Neuron (in vitro differentiated cells): ENCODE measurements at regions not wholly inside any gene's neighbourhood (a gene's known extent, or its start where the extent isn't known, plus 50 kb on each side); places are given as distances from the start of the nearest gene placed in this dataset.

Experiments
- H2AFZ ChIP-seq: one replicate; pipeline ENCODE4 v1.6.1; 2013; ENCODE audit warnings: low read depth, mild to moderate bottlenecking, inconsistent platforms, low read length, moderate library complexity
- H3K27me3 ChIP-seq: one replicate; pipeline ENCODE4 v1.6.1; 2013; ENCODE audit warnings: low read length; ENCODE audit not compliant: insufficient read depth
- H3K36me3 ChIP-seq: one replicate; pipeline ENCODE4 v1.6.1; 2013; ENCODE audit warnings: low read length; ENCODE audit not compliant: insufficient read depth
- H3K4me1 ChIP-seq: one replicate; pipeline ENCODE4 v1.6.1; 2013; ENCODE audit warnings: low read length; ENCODE audit not compliant: insufficient read depth
- H3K4me3 ChIP-seq: 2 replicates; pipeline ENCODE4 v1.5.1; 2013; ENCODE audit warnings: mild to moderate bottlenecking, low read length, moderate library complexity
- H3K9me3 ChIP-seq: one replicate; pipeline ENCODE4 v1.6.1; 2013; ENCODE audit warnings: low read length

- Histone ChIP-seq H3K4me3 (no peak overlapping the region), H3K9me3 (no peaks in the 10 kb centered on the region), H3K4me1 (no peaks in the 10 kb centered on the region), H3K36me3 (no peaks in the 10 kb centered on the region), H2AFZ (no peak overlapping the region), H3K27me3 (no peaks in the 10 kb centered on the region)
Measured at GRCh38 chr11:94697156-94697555, 71.0 kb upstream of the AMOTL1 start.

DNA sequence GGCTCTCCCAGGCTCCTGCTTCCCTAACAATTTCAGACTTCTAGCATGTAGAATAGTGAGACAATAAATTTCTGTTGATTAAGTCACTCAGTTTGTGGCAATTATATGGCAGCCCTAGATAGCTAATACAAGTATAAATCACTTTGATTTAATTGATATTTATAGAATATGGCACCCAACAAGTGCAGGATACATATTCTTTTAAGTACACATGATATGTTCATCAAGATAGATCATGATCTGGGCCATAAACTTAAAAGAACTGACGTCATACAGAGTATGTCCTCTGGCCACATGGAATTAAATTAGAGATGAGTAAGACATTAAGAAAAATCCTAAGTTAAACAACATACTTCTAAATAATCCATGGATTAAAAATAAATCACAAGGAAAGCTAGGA, 67.5 kb upstream of the AMOTL1 start:
- Histone ChIP-seq H3K9me3 (no peaks in the 10 kb centered on the region), H2AFZ (no peak overlapping the region), H3K36me3 (no peaks in the 10 kb centered on the region), H3K4me3 (no peak overlapping the region), H3K27me3 (no peaks in the 10 kb centered on the region), H3K4me1 (peaks cover 5% of the 10 kb centered on the region)

GRCh38 chr11:94702481-94702880, 65.7 kb upstream of the AMOTL1 start:
- Histone ChIP-seq H3K4me1 (peaks cover 9% of the 10 kb centered on the region), H3K4me3 (no peak overlapping the region)

DNA sequence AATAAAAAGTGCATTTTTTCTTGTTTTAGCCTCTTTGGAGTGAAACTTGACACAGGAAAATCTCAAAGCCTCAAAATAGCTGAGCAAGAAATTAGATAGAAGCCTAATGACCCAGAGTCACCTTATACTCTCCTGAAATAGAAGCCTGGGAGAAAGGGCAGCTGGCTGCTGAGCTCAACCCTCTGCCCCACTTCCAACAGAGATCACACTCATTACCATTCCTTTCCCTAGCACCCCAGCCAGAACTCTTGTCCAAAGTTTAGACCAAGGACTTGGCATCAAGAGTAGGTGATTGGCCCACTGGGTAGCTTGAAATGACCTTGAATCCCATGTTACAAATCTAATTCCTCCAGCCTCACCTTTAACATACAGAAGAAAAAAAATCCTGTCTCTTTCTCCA, 62.7 kb upstream of the AMOTL1 start:
- Histone ChIP-seq H3K36me3 (no peaks in the 10 kb centered on the region), H3K27me3 (no peaks in the 10 kb centered on the region), H3K9me3 (no peaks in the 10 kb centered on the region), H3K4me3 (no peak overlapping the region), H3K4me1 (peaks cover 9% of the 10 kb centered on the region), H2AFZ (peak overlapping the region; percentile 26)

More at GRCh38 chr11:94702481-94702880, 65.7 kb upstream of the AMOTL1 start:
- Histone ChIP-seq H3K27me3 (no peaks in the 10 kb centered on the region), H3K36me3 (no peaks in the 10 kb centered on the region), H3K9me3 (no peaks in the 10 kb centered on the region), H2AFZ (no peak overlapping the region)

DNA sequence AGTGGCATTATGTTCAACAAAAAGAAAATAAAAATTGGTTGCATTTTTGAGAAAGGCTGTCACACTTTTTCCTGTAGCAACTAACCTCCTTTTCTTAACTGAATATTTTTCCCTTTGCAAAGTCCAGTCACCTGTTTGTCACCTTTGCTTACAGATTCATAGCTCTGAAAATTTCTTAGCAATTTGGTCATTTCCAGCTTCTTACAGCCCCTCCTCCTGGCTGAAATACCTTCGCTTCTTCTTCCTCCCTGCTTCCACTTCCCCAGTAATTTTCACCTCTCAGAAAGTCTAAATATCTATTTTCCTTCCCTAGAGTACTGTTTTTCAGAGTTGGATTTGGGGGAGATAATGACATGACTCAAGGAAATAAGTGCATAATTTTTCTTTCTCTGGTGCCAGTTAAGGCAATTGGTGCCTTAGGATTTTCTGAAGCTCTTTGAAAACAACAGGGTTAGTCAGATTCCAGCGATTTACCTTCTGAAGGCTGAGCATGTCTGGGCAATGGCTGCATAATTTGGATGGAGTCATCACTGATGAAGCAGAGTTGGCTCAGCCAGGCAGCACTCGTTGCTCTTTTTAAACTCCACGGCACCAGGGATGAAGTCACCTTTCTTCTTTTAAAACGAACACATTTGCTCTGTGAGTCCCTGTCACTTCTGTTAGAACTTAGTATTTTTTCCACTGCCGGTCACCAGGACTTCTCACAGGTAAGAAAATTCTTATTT, 62.1 kb upstream of the AMOTL1 start:
- Histone ChIP-seq H3K27me3 (no peaks in the 10 kb centered on the region), H3K9me3 (no peaks in the 10 kb centered on the region), H2AFZ (peak overlapping the region; percentile 26), H3K36me3 (no peaks in the 10 kb centered on the region), H3K4me1 (peaks cover 9% of the 10 kb centered on the region), H3K4me3 (no peak overlapping the region)

GRCh38 chr11:94708176-94708575, 60.0 kb upstream of the AMOTL1 start:
- H3K4me1 ChIP-seq: peaks cover 9% of the 10 kb centered on the region

DNA sequence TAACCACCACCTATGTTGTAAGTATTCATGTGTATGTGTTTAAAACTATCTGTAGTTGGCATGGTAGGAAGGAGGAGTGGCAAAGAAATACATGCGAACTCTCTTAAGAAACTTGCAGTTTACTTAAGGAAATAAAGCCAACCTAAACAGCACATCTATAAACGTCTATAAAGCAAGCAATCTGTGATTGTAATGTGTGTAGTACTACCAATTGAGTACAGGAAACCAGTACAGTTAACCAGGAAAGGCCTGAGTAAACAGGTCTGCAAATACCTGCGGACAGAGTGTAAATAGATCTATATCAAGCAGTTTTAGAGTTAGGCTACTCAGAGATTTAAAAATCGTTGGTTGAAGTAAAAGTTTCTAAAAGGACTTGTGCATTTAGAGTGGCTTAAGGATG, 59.5 kb upstream of the AMOTL1 start:
- Histone ChIP-seq H3K9me3 (no peaks in the 10 kb centered on the region), H3K4me1 (peaks cover 9% of the 10 kb centered on the region), H2AFZ (no peak overlapping the region), H3K4me3 (no peak overlapping the region), H3K36me3 (no peaks in the 10 kb centered on the region), H3K27me3 (no peaks in the 10 kb centered on the region)

More at GRCh38 chr11:94708176-94708575, 60.0 kb upstream of the AMOTL1 start:
- H2AFZ ChIP-seq: no peak overlapping the region
- no peak overlapping the region for H3K4me3 ChIP-seq
- H3K27me3 ChIP-seq: no peaks in the 10 kb centered on the region
- H3K9me3 ChIP-seq: no peaks in the 10 kb centered on the region
- no peaks in the 10 kb centered on the region for H3K36me3 ChIP-seq

- no peaks in the 10 kb centered on the region for H3K9me3 ChIP-seq
- no peaks in the 10 kb centered on the region for H3K4me1 ChIP-seq
- H3K4me3 ChIP-seq: no peak overlapping the region
- no peaks in the 10 kb centered on the region for H3K36me3 ChIP-seq
- H2AFZ ChIP-seq: no peak overlapping the region
- H3K27me3 ChIP-seq: no peaks in the 10 kb centered on the region
Measured at GRCh38 chr11:94715225-94715624, 52.9 kb upstream of the AMOTL1 start.

DNA sequence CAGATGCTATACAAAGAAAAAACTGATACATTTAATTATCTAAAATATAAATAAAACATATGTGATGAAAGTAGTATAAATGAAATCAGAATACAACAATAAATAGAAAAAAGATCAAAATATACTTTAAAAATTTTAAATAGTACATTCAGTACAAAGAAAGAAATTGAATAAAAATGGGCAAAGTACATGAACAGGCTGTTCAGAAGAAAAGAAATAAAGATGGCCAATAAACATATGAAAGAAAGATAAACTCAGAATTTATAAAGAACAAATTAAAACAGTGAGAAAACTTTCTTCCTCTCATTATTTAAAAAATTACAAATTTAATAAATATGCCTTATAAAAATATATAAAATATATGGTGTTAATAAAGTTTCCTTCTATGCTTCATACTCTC, 50.5 kb upstream of the AMOTL1 start:
- no peaks in the 10 kb centered on the region for H3K9me3 ChIP-seq
- H2AFZ ChIP-seq: no peak overlapping the region
- H3K36me3 ChIP-seq: no peaks in the 10 kb centered on the region
- no peak overlapping the region for H3K4me3 ChIP-seq
- no peaks in the 10 kb centered on the region for H3K27me3 ChIP-seq
- H3K4me1 ChIP-seq: no peaks in the 10 kb centered on the region
